Ovary (tissue), 7 donors: ENCODE measurements at regions not wholly inside any gene's neighbourhood (a gene's known extent, or its start where the extent isn't known, plus 50 kb on each side); places are given as distances from the start of the nearest gene placed in this dataset.
"Not testable (repeated sequence)": the region's sequence is repeated elsewhere in the genome, so short reads cannot be mapped to it uniquely, and the experiment has no call there.

ENCODE experiments used
- DNase-seq, 5 donors: peaks; one replicate each; pipeline ENCODE4 v3.0.0-alpha.2; 2019 to 2020
- H3K27ac ChIP-seq, 2 donors: fragments of 200-600 bp; one replicate each; pipeline versions ENCODE4 v1.5.1 to v1.8.0; 2019 to 2022
- H3K27me3 ChIP-seq: fragments of 200-600 bp; one replicate; pipeline ENCODE4 v1.8.0; 2022
- H3K36me3 ChIP-seq: fragments of 200-600 bp; sonication (generic); one replicate; pipeline ENCODE4 v1.5.1; 2019
- H3K4me1 ChIP-seq: one replicate; pipeline ENCODE4 v1.8.1; 2013; ENCODE audit warnings: mild to moderate bottlenecking, moderate library complexity; ENCODE audit not compliant: insufficient read depth
- H3K4me3 ChIP-seq: fragments of 200-600 bp; sonication (generic); one replicate; pipeline ENCODE4 v1.5.1; 2017
- H3K9me3 ChIP-seq, 2 donors: fragments of 200-600 bp in 1 of 2; sonication (generic) in 1 of 2; one replicate each; pipeline versions ENCODE4 v1.5.1 to v1.8.1; 2013 to 2019; ENCODE audit warnings: mild to moderate bottlenecking in 1 of 2, moderate library complexity in 1 of 2
- EP300 ChIP-seq: sonication (generic); formaldehyde crosslinking; IDR thresholded peaks from one replicate; pipeline ENCODE4 v1.6.1; 2017; ENCODE audit warnings: antibody characterized with exemption
- POLR2A ChIP-seq: fragments of 450-650 bp; IDR thresholded peaks from one replicate; pipeline ENCODE4 v1.6.1; 2017; ENCODE audit warnings: antibody characterized with exemption, mild to moderate bottlenecking, moderate library complexity
- WGBS, 3 donors: extraction: QIAGEN DNeasy Blood & Tissue Kit in 1 of 3; methylation state at CpG; one replicate each; pipeline versions ENCODE4 v1.1.5 to v1.1.7; 2013 to 2017; 5-methylcytosine and 5-hydroxymethylcytosine counted together
- intact Hi-C, 4 donors: fragments of 100-400 bp; cut with DNase I; formaldehyde crosslinking; loops; one replicate each; pipeline versions ENCODE4 v1.11.0 to v1.15.1; 2022 to 2023
- TF ChIP-seq, protein P1 (sequence below), 3 donors: fragments of 450-650 bp in 2 of 3; fragments of 200-600 bp in 1 of 3; IDR thresholded peaks; one replicate each; pipeline versions ENCODE4 v1.5.1 to v1.8.0; 2016 to 2022; ENCODE audit warnings: antibody characterized with exemption in 3 of 3, mild to moderate bottlenecking in 1 of 3
- donor health status: DM: no; HTN: no; CAD: no; lungs with moderate emphysema.
- donor health status: DM: no; HTN: no; CAD: no.
- donor health status: Bipolar disorder and iron deficiency.
- donor health status: DM: no; HTN: no; CAD: no.
- donor health status: DM: yes; HTN: yes; CAD: no.

DNA sequence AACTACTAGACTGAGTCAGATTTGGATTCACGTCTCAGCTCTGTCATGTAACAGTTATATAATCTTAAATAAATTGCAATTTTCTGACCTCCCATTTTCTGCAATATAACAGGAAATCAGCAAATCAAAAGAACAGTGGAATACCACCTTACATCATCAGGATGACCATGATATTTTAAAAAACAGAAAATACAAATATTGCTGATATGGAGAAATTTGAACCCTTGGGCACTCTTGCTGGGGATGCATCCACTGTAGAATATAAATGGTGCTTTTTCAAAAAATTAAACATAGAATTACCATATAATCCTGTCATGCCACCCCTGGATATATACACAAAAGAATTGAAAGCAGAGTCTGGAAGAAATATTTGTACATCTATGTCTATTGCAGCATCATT is 982.5 kb downstream of the TBL1XR1 start:
- no peaks in the 10 kb centered on the region for H3K36me3 ChIP-seq
- no peaks in the 10 kb centered on the region for H3K9me3 ChIP-seq
- H3K4me1 ChIP-seq: no peaks in the 10 kb centered on the region
- H3K27me3 ChIP-seq: no peaks in the 10 kb centered on the region
- DNase-seq: no peak
- no peak overlapping the region for H3K27ac ChIP-seq
- no peak for TF ChIP-seq POLR2A
- TF ChIP-seq EP300: no peak
- TF ChIP-seq, protein P1, sequence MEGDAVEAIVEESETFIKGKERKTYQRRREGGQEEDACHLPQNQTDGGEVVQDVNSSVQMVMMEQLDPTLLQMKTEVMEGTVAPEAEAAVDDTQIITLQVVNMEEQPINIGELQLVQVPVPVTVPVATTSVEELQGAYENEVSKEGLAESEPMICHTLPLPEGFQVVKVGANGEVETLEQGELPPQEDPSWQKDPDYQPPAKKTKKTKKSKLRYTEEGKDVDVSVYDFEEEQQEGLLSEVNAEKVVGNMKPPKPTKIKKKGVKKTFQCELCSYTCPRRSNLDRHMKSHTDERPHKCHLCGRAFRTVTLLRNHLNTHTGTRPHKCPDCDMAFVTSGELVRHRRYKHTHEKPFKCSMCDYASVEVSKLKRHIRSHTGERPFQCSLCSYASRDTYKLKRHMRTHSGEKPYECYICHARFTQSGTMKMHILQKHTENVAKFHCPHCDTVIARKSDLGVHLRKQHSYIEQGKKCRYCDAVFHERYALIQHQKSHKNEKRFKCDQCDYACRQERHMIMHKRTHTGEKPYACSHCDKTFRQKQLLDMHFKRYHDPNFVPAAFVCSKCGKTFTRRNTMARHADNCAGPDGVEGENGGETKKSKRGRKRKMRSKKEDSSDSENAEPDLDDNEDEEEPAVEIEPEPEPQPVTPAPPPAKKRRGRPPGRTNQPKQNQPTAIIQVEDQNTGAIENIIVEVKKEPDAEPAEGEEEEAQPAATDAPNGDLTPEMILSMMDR (IDR thresholded peaks at IDR 0.05): no peak
- intact Hi-C loops: no loop called here
- 83 to 93% (median 91%) methylated on average over 1 of the region's 1 CpG for WGBS, 3 donors
- H3K4me3 ChIP-seq: no peak overlapping the region

GRCh38 chr3:176213314-176213713 is 984.0 kb downstream of the TBL1XR1 start:
- 97 to 98% methylated on average over 27 of the region's 27 CpGs; no CpG with 5 or more reads in 1 of the 3 donors for WGBS, 3 donors
- H3K4me1 ChIP-seq, H3K27me3 ChIP-seq, H3K36me3 ChIP-seq, H3K4me3 ChIP-seq, H3K9me3 ChIP-seq, H3K27ac ChIP-seq, intact Hi-C loops, DNase-seq: not testable (repeated sequence)

GRCh38 chr3:176208915-176209314 is 988.4 kb downstream of the TBL1XR1 start:
- WGBS, 3 donors: 88 to 94% (median 90%) methylated on average over 2 of the region's 2 CpGs
- no peaks in the 10 kb centered on the region for H3K27me3 ChIP-seq
- no peaks in the 10 kb centered on the region for H3K36me3 ChIP-seq
- DNase-seq: no peak
- no peak overlapping the region for H3K27ac ChIP-seq
- intact Hi-C loops: no loop called here
- H3K4me1 ChIP-seq: no peaks in the 10 kb centered on the region
- no peaks in the 10 kb centered on the region for H3K9me3 ChIP-seq
- H3K4me3 ChIP-seq: no peak overlapping the region
- no peak for TF ChIP-seq POLR2A
- TF ChIP-seq, protein P1 (IDR thresholded peaks at IDR 0.05): no peak
- no peak for TF ChIP-seq EP300

DNA sequence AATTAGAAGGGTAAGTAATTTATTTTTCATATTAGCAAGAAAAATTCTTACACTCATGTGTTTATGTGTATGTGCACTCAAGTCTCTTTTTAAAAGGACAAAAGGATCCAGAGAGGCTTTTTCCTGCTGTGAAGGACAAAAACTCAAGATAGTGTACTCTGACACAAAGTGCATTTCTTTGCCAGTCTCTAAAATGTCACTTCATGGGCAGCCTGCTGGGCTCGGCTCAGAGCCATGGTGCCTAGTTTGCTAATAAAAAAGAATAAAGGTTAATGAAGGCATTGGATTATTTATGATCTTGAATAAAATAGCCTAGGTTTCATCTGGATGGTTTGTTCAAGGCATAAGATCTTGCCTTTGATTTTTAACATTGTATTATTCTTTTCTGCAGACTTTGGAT is 989.0 kb downstream of the TBL1XR1 start:
- H3K4me3 ChIP-seq: no peak overlapping the region
- TF ChIP-seq POLR2A: no peak
- no peak for TF ChIP-seq EP300
- TF ChIP-seq, protein P1 (IDR thresholded peaks at IDR 0.05): no peak
- no peaks in the 10 kb centered on the region for H3K36me3 ChIP-seq
- H3K9me3 ChIP-seq: no peaks in the 10 kb centered on the region
- intact Hi-C loops: no loop called here
- 70 to 74% (median 71%) methylated on average over 1 of the region's 1 CpG for WGBS, 3 donors
- DNase-seq: no peak
- H3K4me1 ChIP-seq: no peaks in the 10 kb centered on the region
- H3K27me3 ChIP-seq: no peaks in the 10 kb centered on the region
- no peak overlapping the region for H3K27ac ChIP-seq

DNA sequence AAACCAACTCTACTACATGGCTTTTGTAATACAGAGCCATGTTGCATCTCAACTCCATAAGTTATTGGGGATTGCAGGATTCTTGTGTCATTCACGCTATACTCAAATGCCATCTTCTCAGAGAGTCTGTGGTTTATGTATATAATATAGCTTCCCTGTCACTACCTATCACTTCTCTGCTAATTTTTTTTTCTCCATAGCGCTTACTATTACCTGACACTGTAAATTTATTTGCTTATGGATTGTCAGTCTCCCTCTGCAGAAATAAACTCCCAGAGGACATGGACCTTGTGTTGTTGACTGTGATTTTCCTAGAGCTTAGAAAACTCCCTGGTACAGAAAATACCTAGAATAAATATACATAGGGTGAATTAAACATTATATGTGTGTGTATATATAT is 990.5 kb downstream of the TBL1XR1 start:
- Histone ChIP-seq H3K36me3 (no peaks in the 10 kb centered on the region), H3K4me3 (no peak overlapping the region), H3K4me1 (no peaks in the 10 kb centered on the region), H3K27me3 (no peaks in the 10 kb centered on the region), H3K27ac (no peak overlapping the region), H3K9me3 (no peaks in the 10 kb centered on the region)
- no peak for DNase-seq
- WGBS, 3 donors: 96 to 99% (median 97%) methylated on average over 2 of the region's 2 CpGs
- TF ChIP-seq, protein P1 (IDR thresholded peaks at IDR 0.05): no peak
- TF ChIP-seq EP300 (no peak), POLR2A (no peak)
- intact Hi-C loops: no loop called here
